Stimulated activated CD4-positive, alpha-beta T cell treated with anti-CD3 and anti-CD28 coated beads, Interleukin-1b, Interleukin-23, amount 100 ng/mL, for 1 hour (primary cell): ENCODE measurements at regions not wholly inside any gene's neighbourhood (a gene's known extent, or its start where the extent isn't known, plus 50 kb on each side); places are given as distances from the start of the nearest gene placed in this dataset.
"Not testable (repeated sequence)": the region's sequence is repeated elsewhere in the genome, so short reads cannot be mapped to it uniquely, and the experiment has no call there.

Experiments used
- DNase-seq, 2 donors: peaks; one replicate each; pipeline ENCODE4 v3.0.0-alpha.2; 2020; ENCODE audit warnings: low read depth in 2 of 2

GRCh38 chr3:102036017-102036416 is 186.7 kb downstream of the NFKBIZ start:
- no peak for DNase-seq

- no peak for DNase-seq
Measured at GRCh38 chr3:102036472-102036871, 187.2 kb downstream of the NFKBIZ start.

DNA sequence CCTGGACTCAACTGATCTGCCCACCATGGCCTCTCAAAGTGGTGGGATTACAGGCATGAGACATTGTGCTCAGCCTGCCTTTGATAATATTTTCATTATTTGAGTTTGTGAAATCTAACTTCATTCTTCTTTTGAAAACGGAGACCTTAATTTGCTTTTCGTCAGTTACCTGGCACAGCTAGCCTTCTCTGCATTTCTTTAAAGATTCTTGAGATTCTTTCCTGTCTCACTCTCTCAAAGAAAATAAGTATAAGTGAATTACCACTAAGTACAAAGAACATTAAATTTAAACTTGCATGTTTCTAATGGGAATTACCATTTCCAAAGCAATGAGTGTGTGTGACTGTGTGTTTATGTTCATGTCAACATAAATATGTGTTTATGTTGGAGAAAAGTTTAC is 187.9 kb downstream of the NFKBIZ start:
- no peak for DNase-seq

- no peak for DNase-seq
Measured at GRCh38 chr3:102037791-102038190, 188.5 kb downstream of the NFKBIZ start.

DNA sequence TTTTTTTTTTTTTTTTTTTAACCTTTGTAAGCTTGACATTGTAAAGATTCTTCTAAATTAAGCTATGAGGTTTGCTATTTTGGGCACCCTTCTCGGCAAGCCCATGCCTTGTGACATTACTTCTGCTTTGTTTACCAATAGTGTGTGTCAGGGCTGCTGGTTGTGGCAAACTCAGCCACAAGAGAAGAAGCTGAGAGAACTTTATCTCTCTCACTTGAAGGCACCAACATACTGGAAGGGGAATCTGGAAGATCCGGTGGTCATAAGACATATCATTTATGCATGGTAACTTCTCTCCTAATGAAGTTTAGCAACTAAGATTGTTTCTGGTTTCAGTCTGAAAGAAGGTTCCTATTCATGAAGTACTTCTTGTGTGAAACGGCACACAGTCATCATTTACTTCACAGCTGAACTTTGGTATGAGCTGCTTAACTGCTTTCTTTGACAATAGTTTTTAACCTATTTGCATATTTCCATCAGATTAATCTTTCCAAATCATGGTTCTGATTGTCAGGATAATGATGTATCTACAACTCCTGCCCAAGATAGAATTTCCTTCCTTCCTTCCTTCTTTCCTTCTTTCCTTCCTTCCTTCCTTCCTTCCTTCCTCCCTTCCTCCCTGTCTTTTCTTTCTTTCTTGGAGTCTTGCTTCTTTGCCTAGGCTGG is 189.3 kb downstream of the NFKBIZ start:
- no peak for DNase-seq

GRCh38 chr3:102040144-102040543 is 190.8 kb downstream of the NFKBIZ start:
- not testable (repeated sequence) for DNase-seq

- DNase-seq, result no peak
Measured at GRCh38 chr3:102053375-102053989, 204.2 kb downstream of the NFKBIZ start.

DNA sequence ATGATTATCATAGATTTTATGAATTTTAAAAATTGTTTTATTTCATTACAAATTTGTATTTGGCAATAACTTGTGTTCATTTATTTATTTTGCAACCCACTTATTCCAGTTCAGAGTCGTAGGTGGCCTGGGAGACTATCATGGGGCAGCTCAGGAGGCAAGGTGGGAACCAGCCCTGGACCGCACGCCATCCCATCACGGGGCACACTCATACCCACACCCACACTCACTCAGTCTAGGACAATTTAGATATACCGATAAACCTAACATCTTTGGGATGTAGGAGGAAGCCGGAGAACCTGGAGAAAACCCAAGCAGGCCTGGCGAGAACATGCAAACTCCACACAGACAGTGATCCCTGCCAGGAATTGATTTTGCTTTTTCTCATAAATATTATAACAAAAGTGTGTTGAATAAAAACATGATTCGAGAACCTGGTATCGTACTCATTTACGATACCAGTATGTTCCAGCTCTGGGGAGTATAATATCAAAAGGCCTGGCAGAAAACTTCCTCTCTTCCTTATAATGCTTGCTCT is 205.3 kb downstream of the NFKBIZ start:
- no peak for DNase-seq

DNA sequence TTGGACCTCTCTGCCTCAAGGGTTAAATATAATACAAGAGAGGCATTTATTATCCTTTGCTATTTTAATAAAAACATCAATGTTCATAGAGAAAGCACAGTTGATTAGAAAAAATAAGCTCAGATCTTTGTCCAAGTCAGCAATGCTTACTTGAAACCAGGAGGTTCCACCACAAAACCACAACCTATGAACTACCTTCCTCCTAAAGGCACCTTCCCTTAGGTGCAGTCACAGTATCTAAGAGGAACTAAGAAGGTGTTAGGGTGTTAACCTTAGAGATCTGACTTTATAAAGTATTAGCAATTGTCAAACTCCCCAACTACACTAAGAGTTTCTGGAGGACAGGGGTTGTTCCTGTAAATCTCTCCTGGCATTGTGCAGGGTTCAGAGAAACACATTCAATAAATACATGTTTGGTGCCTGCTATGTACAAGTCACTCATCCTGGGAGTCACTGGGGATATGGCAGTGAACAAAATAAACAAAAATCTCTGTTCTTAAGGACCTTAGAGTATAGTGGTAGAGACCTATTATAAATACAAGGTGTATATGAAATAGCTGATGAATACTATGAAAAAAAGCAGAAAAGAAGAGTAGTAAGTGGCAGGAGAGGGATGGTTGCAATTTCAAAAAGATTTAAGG is 208.6 kb downstream of the NFKBIZ start:
- no peak for DNase-seq

- DNase-seq, result no peak
Measured at GRCh38 chr3:102059145-102059943, 210.0 kb downstream of the NFKBIZ start.

DNA sequence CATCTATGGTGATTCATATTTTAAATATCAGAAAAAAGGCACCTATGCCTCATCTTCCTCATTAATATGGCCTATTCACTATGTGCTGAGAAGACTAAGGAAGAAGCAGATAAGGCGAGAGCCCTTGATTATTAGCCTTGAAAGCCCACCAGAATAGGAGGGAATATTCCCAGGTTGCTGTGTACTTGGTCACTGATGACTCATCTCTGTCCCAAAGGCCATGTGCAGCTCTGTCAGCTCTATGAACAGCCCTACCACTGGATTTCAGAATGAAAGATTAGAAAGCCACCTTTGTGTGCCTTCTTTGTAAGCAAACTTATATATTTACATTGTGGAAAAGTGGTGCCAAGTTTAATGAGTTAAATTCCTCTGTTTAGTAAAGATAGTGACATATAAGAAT is 211.5 kb downstream of the NFKBIZ start:
- no peak for DNase-seq

DNA sequence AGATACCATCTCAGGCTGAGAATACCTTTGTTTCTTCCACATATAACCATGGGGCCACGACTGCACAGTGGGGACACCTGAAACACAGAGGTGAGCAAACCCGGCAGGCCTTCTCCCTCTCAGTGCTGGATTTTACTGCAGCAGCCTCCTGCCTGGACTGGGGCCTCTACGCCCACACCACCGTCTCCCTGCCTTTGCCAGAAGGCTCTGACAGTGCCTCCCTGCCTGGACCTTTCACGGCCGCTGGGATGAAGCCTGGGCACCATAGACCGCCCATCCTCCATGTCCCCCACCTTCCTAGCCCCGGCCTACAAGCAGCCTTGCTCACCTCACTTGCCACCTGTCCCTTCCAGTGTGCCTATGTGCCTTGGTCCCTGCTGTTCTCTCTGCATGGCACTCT is 214.3 kb downstream of the NFKBIZ start:
- no peak for DNase-seq

DNA sequence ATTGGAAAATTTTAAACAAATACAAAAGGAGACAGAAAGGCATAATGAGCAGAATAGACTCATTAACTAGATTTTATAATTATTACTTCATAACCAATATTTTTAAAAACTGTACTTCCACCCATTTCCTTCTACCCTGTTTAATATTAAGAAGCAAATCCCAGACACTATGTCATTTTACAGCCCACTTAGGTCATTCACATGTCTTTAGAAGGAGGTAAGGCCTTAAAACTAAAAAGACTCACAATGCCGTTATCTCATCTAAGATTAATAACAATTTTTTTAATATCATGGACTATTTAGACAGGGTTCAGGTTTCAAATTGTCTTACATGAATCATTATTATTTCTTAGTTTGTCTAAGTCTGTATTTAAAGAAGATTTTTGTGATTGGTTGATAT is 217.2 kb downstream of the NFKBIZ start:
- no peak for DNase-seq

- DNase-seq, result no peak
Measured at GRCh38 chr3:102068327-102068726, 219.0 kb downstream of the NFKBIZ start.

DNA sequence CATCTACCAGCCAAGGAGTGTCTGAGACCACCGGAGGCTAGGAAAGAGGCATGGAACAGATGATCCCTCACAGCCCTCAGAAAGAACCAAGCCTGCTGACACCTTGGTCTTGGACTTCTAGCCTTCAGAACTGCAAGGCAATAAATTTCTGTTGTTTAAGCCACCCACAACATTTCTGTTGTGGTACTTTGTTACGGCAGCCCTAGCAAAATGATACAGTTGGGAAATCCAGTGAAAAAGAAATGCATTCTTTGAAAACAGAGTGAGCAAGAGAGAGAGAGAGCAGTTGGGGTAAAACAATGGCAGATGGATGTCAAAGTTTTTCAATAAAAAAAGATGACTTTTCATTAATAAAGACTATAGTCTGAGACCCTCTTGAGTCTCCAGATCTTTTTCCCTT is 219.4 kb downstream of the NFKBIZ start:
- DNase-seq, result no peak

- DNase-seq, result no peak
Measured at GRCh38 chr3:102069211-102069662, 219.9 kb downstream of the NFKBIZ start.

DNA sequence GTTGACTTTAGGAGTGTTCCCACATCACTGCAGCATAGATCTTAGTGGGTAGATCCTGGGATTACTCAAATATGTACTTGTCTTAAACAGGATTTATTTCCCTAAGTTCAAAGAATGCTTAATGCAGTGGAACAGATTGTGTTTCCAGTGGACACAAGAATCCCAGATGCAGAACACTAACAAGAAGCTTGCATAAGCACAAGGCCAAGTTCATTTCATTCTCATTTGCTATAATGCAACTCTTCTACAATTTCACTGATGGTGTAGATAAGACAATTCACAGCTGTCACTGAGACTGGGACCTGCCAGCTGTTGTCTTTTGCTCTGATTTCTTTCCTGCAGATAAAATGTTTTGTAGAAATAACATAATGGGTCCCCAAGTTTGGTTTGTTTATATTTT is 225.6 kb downstream of the NFKBIZ start:
- no peak for DNase-seq

DNA sequence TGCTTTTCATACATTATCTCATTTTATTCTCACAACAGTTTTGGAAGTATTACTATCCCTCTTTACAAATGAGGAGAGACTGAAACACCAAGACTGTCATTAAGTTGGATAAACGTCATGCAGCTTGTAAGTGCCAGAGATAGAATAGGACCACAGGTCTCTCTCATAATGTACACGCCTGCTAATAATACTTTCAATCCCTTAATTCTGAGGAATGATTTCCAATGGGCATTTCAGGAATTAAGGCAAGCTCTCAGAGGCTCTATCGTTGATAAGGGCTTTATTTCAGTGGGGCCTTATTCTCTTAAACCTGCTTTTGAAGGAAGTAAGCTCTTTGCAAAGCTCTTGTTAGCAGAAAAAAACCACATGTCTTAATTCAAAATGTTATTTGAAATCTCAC is 229.1 kb downstream of the NFKBIZ start:
- DNase-seq, result no peak

GRCh38 chr3:102078854-102079808 is 229.8 kb downstream of the NFKBIZ start:
- no peak for DNase-seq

- DNase-seq, result no peak
Measured at GRCh38 chr3:102079809-102080197, 230.5 kb downstream of the NFKBIZ start.
